ENCODE measurements at regions not wholly inside any gene's neighbourhood (a gene's known extent, or its start where the extent isn't known, plus 50 kb on each side); places are given as distances from the start of the nearest gene placed in this dataset.

DNA sequence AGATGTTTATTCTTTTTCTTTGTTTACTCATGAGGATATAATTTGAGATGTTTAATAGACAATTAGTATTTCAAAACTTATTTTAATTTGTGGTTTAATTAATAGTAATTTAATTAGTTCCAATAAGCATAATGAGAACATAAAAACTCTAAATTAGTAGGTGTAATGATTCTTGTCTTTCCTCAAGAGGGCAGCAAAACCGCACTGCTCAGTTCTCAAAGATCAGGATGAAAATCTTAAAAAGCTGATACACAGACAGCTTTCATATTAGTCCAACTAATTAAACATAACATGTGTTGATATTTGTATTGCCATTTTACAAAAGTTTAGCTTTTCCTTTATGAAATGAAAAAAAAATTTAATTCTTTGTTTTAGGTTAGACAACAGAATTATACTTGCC lies 106.7 kb upstream of the C21orf91 start:
- POLR2A ChIA-PET: no interaction called here
- no peak overlapping the region for H3K27ac ChIP-seq (ENCODE audit: low read depth, low read length)
- no peaks in the 10 kb centered on the region for H3K27me3 ChIP-seq (ENCODE audit: control insufficient read depth, insufficient read depth, low read length)
- TF ChIP-seq, protein P1, sequence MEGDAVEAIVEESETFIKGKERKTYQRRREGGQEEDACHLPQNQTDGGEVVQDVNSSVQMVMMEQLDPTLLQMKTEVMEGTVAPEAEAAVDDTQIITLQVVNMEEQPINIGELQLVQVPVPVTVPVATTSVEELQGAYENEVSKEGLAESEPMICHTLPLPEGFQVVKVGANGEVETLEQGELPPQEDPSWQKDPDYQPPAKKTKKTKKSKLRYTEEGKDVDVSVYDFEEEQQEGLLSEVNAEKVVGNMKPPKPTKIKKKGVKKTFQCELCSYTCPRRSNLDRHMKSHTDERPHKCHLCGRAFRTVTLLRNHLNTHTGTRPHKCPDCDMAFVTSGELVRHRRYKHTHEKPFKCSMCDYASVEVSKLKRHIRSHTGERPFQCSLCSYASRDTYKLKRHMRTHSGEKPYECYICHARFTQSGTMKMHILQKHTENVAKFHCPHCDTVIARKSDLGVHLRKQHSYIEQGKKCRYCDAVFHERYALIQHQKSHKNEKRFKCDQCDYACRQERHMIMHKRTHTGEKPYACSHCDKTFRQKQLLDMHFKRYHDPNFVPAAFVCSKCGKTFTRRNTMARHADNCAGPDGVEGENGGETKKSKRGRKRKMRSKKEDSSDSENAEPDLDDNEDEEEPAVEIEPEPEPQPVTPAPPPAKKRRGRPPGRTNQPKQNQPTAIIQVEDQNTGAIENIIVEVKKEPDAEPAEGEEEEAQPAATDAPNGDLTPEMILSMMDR (IDR thresholded peaks at IDR 0.05; ENCODE audit: low read depth, low read length): peak; percentile 54
- no peak overlapping the region for H3K4me3 ChIP-seq (ENCODE audit: low read depth, low read length)
- CTCF ChIA-PET: interaction anchor here (0.6 to 5.2 kb wide), 45 partner anchors 9 to 699 kb away, joined by 3 to 118 read pairs (median 5); no protein-coding TSS in a partner anchor
- DNase-seq (ENCODE audit: low read depth, low spot score): no peak
- peaks cover 4% of the 10 kb centered on the region for H3K9me3 ChIP-seq (ENCODE audit: control insufficient read depth, insufficient read depth, low read length)

DNA sequence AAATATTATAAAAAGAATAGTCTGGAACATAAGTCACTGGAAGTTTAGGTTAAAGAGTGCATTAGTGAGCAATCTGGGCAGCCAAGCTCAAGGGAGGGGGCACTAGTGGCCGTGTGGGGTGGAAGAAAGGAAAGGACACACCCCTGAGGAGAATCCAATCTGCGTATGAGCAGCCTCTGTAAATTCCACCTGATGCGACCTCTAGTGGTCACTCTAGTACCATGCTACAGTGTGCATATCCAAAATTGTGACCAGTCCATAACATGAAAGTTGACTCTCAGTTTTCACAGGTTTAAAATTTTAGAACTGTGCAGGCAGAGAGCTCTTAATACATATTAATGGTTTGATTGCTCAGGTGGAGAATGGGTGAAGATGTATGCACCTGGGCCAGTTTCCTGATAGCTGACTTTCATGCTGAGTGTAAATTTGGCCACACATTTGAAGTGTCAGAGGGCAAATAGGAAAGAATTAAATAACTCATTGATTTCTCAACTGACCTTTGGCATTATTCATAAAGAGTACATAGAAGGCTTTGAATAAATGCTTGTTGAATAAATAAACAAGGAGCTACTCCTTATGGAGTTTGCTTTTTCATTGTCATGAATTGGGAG lies 105.9 kb upstream of the C21orf91 start:
- peaks cover 4% of the 10 kb centered on the region for H3K9me3 ChIP-seq (ENCODE audit: control insufficient read depth, insufficient read depth, low read length)
- CTCF ChIA-PET: interaction anchor here (0.5 to 5.2 kb wide), 64 partner anchors 10 to 455 kb away, joined by 3 to 118 read pairs (median 4); no protein-coding TSS in a partner anchor
- no peak overlapping the region for H3K27ac ChIP-seq (ENCODE audit: low read depth, low read length)
- POLR2A ChIA-PET: no interaction called here
- TF ChIP-seq, protein P1 (IDR thresholded peaks at IDR 0.05; ENCODE audit: low read depth, low read length): peak; percentile 93
- DNase-seq (ENCODE audit: low read depth, low spot score): peak; percentile 6
- no peak overlapping the region for H3K4me3 ChIP-seq (ENCODE audit: low read depth, low read length)
- no peaks in the 10 kb centered on the region for H3K27me3 ChIP-seq (ENCODE audit: control insufficient read depth, insufficient read depth, low read length)

- peak; percentile 33 for DNase-seq (ENCODE audit: low read depth, low spot score)
- ChIA-PET CTCF (interaction anchor here (0.7 to 5.2 kb wide), 4 partner anchors 7 to 243 kb away, joined by 3 to 118 read pairs (median 32); no protein-coding TSS in a partner anchor), POLR2A (no interaction called here)
- Histone ChIP-seq H3K27me3 (ENCODE audit: control insufficient read depth, insufficient read depth, low read length) (no peaks in the 10 kb centered on the region), H3K9me3 (ENCODE audit: control insufficient read depth, insufficient read depth, low read length) (no peaks in the 10 kb centered on the region), H3K27ac (ENCODE audit: low read depth, low read length) (no peak overlapping the region), H3K4me3 (ENCODE audit: low read depth, low read length) (no peak overlapping the region)
- TF ChIP-seq, protein P1 (IDR thresholded peaks at IDR 0.05; ENCODE audit: low read depth, low read length): no peak
Measured at GRCh38 chr21:17921579-17922530, 102.7 kb upstream of the C21orf91 start.

GRCh38 chr21:17915976-17916375 lies 96.8 kb upstream of the C21orf91 start:
- no peaks in the 10 kb centered on the region for H3K27me3 ChIP-seq (ENCODE audit: control insufficient read depth, insufficient read depth, low read length)
- no peak for DNase-seq (ENCODE audit: low read depth, low spot score)
- no peak overlapping the region for H3K27ac ChIP-seq (ENCODE audit: low read depth, low read length)
- no peak overlapping the region for H3K4me3 ChIP-seq (ENCODE audit: low read depth, low read length)
- H3K9me3 ChIP-seq (ENCODE audit: control insufficient read depth, insufficient read depth, low read length): no peaks in the 10 kb centered on the region
- ChIA-PET POLR2A (no interaction called here), CTCF (interaction anchor here (1.7 to 6.0 kb wide), 2 partner anchors 8 to 237 kb away, joined by 5 to 60 read pairs; no protein-coding TSS in a partner anchor)
- TF ChIP-seq, protein P1 (IDR thresholded peaks at IDR 0.05; ENCODE audit: low read depth, low read length): no peak
